IMR-90 (cell line): ENCODE measurements at regions not wholly inside any gene's neighbourhood (a gene's known extent, or its start where the extent isn't known, plus 50 kb on each side); places are given as distances from the start of the nearest gene placed in this dataset.

Source experiments
- CHD1 ChIP-seq: IDR thresholded peaks from 2 replicates; pipeline ENCODE4 v1.6.1; 2012; ENCODE audit warnings: low read depth, low read length, improper control_type of control experiment
- POLR2A ChIP-seq: IDR thresholded peaks from 2 replicates; pipeline ENCODE4 v1.6.1; 2012; ENCODE audit warnings: mild to moderate bottlenecking, low read depth, low read length
- RCOR1 ChIP-seq: IDR thresholded peaks from 2 replicates; pipeline ENCODE4 v1.6.1; 2012; ENCODE audit warnings: mild to moderate bottlenecking, low read length, improper control_type of control experiment; ENCODE audit not compliant: insufficient replicate concordance
- TF ChIP-seq, protein P1 (sequence below): conservative IDR thresholded peaks from 2 replicates; pipeline ENCODE4 v1.5.1; 2012; ENCODE audit warnings: mild to moderate bottlenecking, low read depth, low read length, improper control_type of control experiment

DNA sequence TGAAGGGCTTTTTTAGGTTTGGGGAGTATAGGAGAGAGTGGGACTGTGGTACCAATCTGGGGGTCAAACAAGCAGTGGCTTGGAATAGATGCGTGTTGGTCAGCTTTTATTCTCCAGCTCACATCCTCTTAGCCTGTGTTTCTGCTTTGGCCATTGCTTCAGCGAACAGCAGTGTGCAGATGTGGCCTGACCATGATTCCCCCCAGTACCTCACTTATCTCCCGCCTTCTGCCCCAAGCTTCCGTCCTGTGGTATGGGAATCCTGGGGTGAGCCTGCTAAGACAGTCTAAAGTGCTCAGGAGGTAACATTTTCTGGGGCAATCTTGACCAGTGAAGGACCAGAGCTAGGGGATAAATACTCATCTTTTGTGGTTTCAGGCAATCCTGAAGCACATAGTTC, 84.9 kb upstream of the TNP1 start:
- TF ChIP-seq, protein P1, sequence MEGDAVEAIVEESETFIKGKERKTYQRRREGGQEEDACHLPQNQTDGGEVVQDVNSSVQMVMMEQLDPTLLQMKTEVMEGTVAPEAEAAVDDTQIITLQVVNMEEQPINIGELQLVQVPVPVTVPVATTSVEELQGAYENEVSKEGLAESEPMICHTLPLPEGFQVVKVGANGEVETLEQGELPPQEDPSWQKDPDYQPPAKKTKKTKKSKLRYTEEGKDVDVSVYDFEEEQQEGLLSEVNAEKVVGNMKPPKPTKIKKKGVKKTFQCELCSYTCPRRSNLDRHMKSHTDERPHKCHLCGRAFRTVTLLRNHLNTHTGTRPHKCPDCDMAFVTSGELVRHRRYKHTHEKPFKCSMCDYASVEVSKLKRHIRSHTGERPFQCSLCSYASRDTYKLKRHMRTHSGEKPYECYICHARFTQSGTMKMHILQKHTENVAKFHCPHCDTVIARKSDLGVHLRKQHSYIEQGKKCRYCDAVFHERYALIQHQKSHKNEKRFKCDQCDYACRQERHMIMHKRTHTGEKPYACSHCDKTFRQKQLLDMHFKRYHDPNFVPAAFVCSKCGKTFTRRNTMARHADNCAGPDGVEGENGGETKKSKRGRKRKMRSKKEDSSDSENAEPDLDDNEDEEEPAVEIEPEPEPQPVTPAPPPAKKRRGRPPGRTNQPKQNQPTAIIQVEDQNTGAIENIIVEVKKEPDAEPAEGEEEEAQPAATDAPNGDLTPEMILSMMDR, result no peak
- TF ChIP-seq POLR2A (no peak), CHD1 (no peak), RCOR1 (no peak)
